GM13976 (cell line): ENCODE measurements at regions not wholly inside any gene's neighbourhood (a gene's known extent, or its start where the extent isn't known, plus 50 kb on each side); places are given as distances from the start of the nearest gene placed in this dataset.

Source experiments
- DNase-seq: peaks from one replicate; pipeline ENCODE4 v3.0.0; 2012; ENCODE audit warnings: low spot score
- in situ Hi-C: fragments of 300-500 bp; cut with MboI; formaldehyde crosslinking; loops from one replicate; pipeline ENCODE4 v1.12.0; 2022; ENCODE audit warnings: low sequenced_read_pairs, mixed read lengths, inconsistent platforms; ENCODE audit not compliant: unreplicated experiment
- TF ChIP-seq, protein P1 (sequence below): IDR thresholded peaks from 2 replicates; pipeline ENCODE4 v1.5.1; 2012; ENCODE audit warnings: borderline replicate concordance, mild to moderate bottlenecking; ENCODE audit not compliant: insufficient read depth; ENCODE audit errors: extremely low read depth, missing control alignments, control extremely low read depth

DNA sequence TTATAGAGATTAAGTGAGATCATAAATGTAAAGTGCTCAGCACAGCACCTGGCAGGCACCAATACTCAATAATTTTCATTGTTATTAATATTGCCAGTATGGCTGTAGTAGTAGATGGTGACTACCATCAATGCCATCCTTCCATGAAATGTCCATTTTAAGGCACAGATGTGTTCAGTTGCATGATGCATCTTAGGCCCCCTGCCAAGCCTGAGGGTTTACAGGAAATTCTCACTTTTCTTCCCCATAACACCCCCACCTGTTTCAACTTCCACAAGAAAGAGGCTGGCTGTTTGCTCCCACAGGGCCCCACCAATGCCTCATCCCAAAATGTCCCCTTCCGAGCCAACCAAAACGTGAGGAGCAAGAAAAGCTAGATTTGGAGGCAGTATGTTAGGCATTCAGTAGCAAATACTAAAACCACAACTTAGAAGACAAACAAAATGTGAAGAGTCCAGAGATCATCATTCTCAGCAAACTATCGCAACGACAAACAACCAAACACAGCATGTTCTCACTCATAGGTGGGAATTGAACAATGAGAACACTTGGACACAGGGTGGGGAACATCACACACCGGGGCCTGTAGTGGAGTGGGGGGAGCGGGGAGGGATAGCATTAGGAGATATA is 110.6 kb upstream of the NHSL1 start:
- in situ Hi-C loops: no loop called here
- TF ChIP-seq, protein P1, sequence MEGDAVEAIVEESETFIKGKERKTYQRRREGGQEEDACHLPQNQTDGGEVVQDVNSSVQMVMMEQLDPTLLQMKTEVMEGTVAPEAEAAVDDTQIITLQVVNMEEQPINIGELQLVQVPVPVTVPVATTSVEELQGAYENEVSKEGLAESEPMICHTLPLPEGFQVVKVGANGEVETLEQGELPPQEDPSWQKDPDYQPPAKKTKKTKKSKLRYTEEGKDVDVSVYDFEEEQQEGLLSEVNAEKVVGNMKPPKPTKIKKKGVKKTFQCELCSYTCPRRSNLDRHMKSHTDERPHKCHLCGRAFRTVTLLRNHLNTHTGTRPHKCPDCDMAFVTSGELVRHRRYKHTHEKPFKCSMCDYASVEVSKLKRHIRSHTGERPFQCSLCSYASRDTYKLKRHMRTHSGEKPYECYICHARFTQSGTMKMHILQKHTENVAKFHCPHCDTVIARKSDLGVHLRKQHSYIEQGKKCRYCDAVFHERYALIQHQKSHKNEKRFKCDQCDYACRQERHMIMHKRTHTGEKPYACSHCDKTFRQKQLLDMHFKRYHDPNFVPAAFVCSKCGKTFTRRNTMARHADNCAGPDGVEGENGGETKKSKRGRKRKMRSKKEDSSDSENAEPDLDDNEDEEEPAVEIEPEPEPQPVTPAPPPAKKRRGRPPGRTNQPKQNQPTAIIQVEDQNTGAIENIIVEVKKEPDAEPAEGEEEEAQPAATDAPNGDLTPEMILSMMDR: no peak
- no peak for DNase-seq

DNA sequence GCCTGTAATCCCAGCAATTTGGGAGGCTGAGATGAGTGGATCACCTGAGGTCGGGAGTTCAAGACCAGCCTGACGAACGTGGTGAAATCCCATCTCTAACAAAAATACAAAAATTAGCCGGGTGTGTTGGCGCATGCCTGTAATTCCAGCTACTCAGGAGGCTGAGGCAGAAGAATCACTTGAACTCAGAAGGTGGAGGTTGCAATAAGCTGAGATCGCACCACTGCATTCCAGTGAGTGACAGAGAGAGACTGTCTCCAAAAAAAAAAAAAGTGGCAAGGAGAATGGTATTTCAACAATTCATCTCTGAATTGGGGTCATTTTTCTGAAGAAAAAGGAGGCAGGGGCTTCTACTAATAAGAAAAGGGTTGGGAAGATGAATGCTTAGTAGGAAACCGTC is 111.5 kb upstream of the NHSL1 start:
- no peak for DNase-seq
- TF ChIP-seq, protein P1: no peak
- in situ Hi-C loops: no loop called here

DNA sequence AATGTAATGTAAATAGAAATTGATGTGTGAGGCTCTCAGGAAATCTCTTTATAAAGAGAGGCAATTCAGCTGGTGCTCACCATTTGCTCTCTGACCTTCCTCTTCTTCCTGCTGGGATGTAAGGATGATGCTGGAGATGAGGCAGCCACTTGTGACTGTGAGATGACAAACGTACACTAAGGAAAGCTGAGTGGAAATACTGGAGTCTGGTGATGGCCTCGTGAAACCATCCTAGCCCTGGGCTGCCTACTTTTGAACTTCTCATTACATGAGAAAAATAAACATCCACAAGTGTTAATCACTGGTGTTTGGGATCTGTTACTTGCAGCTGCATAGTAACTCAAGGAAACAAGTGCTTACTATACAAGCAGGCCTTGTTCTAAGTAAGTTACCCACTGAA is 114.9 kb upstream of the NHSL1 start:
- TF ChIP-seq, protein P1: no peak
- in situ Hi-C loops: no loop called here
- DNase-seq: no peak

DNA sequence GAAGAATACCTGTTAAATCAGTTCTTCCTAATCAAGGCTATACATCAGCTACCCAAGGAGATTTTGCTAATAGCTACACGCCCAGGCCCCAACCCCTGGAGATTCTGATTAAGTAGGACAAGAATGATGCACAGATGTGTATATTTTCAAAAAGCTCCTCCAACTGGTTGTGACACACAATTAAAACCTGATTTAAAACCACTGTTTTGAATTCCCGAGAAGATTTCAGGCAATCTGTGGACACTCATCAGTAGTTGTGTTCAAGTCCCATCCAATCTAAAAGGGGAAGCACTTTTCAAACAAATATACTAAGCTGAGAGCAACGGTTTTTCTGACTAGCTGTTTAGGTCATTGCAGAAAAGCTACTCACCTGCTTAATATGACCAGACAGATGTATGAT is 118.9 kb upstream of the NHSL1 start:
- TF ChIP-seq, protein P1: no peak
- in situ Hi-C loops: no loop called here
- no peak for DNase-seq

DNA sequence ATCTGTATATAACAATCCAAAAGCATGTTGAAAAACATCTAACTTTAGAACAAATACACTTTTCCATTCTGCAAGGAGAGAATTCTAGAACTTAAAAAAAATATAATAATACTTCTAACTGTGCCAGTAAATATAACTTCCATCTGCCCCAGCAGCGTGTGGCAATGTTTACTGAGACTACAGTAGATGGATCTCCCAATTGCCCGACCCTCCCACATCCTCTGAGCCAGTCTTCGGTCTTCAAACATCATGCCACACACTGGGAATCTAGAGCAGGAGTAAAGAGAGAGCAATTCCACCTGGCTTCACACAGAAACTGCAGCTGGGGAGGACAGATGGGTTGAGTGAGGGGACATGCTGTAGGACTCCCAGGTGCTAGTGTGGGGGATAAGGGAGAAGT is 121.3 kb upstream of the NHSL1 start:
- TF ChIP-seq, protein P1: no peak
- no peak for DNase-seq
- in situ Hi-C loops: no loop called here

DNA sequence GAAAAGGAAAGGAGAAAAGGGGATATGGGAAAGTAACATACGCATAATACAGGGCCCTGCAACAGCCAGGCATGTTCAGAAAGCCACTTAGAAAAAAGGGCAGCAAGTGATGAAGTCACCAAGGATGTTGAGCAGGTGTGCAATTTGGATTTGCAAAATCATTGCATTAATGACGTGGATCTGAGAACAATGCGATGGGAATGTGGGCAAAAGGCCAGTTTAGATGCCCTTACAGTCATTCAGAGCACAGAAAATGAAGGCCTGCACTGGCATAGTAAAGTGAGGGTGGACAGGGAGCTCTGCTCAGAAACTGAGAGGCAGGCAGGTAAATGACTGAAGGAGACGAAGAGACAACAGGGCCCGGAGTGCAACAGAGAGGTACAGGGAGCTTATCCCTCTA is 123.7 kb upstream of the NHSL1 start:
- no peak for DNase-seq
- in situ Hi-C loops: no loop called here
- TF ChIP-seq, protein P1: no peak
